A673 (cell line): ENCODE measurements at regions not wholly inside any gene's neighbourhood (a gene's known extent, or its start where the extent isn't known, plus 50 kb on each side); places are given as distances from the start of the nearest gene placed in this dataset.

Experiments used
- CTCF ChIP-seq: fragments of 300-800, 200-600 bp; sonication (generic); conservative IDR thresholded peaks from 2 replicates; pipeline ENCODE4 v1.5.1; 2017; ENCODE audit warnings: low read depth, mild to moderate bottlenecking, antibody characterized with exemption, low read length, moderate library complexity, mixed read lengths
- EZH2 ChIP-seq: fragments of 200-600 bp; sonication (generic); IDR thresholded peaks from 2 replicates; pipeline ENCODE4 v1.6.1; 2017; ENCODE audit warnings: borderline replicate concordance, low read depth, mild to moderate bottlenecking, mixed read lengths, antibody characterized with exemption, low read length; ENCODE audit not compliant: poor library complexity, severe bottlenecking

- TF ChIP-seq CTCF: no peak
- TF ChIP-seq EZH2: no peak
Measured at GRCh38 chr10:10479465-10479864, 538.2 kb upstream of the CELF2 start.
